ENCODE measurements at regions not wholly inside any gene's neighbourhood (a gene's known extent, or its start where the extent isn't known, plus 50 kb on each side); places are given as distances from the start of the nearest gene placed in this dataset.

DNA sequence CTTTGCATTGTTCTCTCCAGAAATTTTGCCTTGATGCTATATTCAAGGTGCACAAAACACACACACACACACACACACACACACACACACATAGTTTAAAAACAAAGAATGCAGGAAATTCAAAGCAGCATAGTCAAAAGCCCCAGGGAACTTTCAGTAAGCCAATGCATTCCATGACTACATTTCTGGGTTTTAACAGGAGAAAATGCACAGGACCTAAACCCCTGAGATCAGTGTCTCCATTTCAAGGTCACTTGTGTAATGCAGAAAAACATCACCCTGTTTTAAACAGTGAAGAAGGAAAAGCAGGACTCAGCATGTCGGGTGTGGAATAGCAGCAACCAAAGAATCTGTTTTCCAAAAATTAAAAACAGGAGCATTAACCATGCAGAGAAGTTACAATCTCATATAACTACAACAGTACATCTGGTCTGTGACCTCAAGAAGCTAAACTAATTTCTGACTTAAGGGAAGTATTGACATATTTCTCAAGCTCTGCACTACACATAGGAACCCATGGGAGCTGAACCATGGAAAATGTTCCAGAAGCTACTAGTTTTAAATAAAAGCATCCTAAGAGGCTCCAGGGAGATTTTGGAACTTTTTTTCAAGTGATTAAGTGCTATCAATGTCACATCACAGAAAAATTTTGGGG, 296.7 kb downstream of the HINT1 start:
- no peak for TF ChIP-seq ZFX (IDR thresholded peaks at IDR 0.05)
- TF ChIP-seq, protein P1, sequence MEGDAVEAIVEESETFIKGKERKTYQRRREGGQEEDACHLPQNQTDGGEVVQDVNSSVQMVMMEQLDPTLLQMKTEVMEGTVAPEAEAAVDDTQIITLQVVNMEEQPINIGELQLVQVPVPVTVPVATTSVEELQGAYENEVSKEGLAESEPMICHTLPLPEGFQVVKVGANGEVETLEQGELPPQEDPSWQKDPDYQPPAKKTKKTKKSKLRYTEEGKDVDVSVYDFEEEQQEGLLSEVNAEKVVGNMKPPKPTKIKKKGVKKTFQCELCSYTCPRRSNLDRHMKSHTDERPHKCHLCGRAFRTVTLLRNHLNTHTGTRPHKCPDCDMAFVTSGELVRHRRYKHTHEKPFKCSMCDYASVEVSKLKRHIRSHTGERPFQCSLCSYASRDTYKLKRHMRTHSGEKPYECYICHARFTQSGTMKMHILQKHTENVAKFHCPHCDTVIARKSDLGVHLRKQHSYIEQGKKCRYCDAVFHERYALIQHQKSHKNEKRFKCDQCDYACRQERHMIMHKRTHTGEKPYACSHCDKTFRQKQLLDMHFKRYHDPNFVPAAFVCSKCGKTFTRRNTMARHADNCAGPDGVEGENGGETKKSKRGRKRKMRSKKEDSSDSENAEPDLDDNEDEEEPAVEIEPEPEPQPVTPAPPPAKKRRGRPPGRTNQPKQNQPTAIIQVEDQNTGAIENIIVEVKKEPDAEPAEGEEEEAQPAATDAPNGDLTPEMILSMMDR (conservative IDR thresholded peaks at IDR 0.05) = no peak
